H1 (cell line): ENCODE measurements at regions not wholly inside any gene's neighbourhood (a gene's known extent, or its start where the extent isn't known, plus 50 kb on each side); places are given as distances from the start of the nearest gene placed in this dataset.

Experiments
- CTCF ChIA-PET: fragments of 300-600 bp; sonication (Branson Sonifier 250); formaldehyde crosslinking; loops from one replicate; lab custom pipeline; 2021; ENCODE audit not compliant: partially characterized antibody; lab: Charles Lee
- POLR2A ChIA-PET: fragments of 300-600 bp; sonication (Branson Sonifier 250); formaldehyde crosslinking; loops from one replicate; lab custom pipeline; 2021; ENCODE audit warnings: inconsistent platforms; ENCODE audit not compliant: partially characterized antibody; lab: Charles Lee
- DNase-seq, 2 experiments: peaks; one replicate each; pipeline versions ENCODE4 v3.0.0 to v3.0.0-alpha.2; 2010 to 2022; ENCODE audit warnings: low spot score in 2 of 2, low read depth in 1 of 2, mixed read lengths in 1 of 2
- FAIRE-seq: peaks from 2 replicates; lab custom pipeline; 2011; peaks lifted over from hg19 to GRCh38; lab: Jason Lieb, UNC
- H2AFZ ChIP-seq: 2 replicates; pipeline ENCODE4 v1.8.1; 2012; ENCODE audit warnings: low read length, inconsistent platforms
- H2AK5ac ChIP-seq: 2 replicates; pipeline ENCODE4 v1.6.1; 2013; ENCODE audit warnings: low read depth, low read length
- H2BK120ac ChIP-seq: replicated peaks from 2 replicates; pipeline ENCODE3; 2013; ENCODE audit warnings: low read depth, low read length, inconsistent platforms
- H2BK12ac ChIP-seq: 2 replicates; pipeline ENCODE4 v1.6.1; 2013; ENCODE audit warnings: low read depth, low read length
- H2BK15ac ChIP-seq: 2 replicates; pipeline ENCODE4 v1.6.1; 2013; ENCODE audit warnings: low read length
- H2BK20ac ChIP-seq: 2 replicates; pipeline ENCODE4 v1.6.1; 2013; ENCODE audit warnings: low read length
- H2BK5ac ChIP-seq: 2 replicates; pipeline ENCODE4 v1.6.1; 2013; ENCODE audit warnings: low read depth, low read length
- H3K14ac ChIP-seq: 2 replicates; pipeline ENCODE4 v1.6.1; 2013; ENCODE audit warnings: inconsistent platforms; ENCODE audit not compliant: insufficient read length
- H3K18ac ChIP-seq: 2 replicates; pipeline ENCODE4 v1.6.1; 2013; ENCODE audit warnings: low read length; ENCODE audit errors: extremely low read depth
- H3K23ac ChIP-seq: 2 replicates; pipeline ENCODE4 v1.6.1; 2013; ENCODE audit warnings: inconsistent platforms; ENCODE audit not compliant: insufficient read length
- H3K23me2 ChIP-seq: 2 replicates; pipeline ENCODE4 v1.6.1; 2013; ENCODE audit warnings: low read depth, low read length
- H3K27ac ChIP-seq: 2 replicates; pipeline ENCODE4 v1.6.1; 2011; ENCODE audit warnings: low read depth, low read length, inconsistent platforms
- H3K27me3 ChIP-seq, 4 experiments: replicated peaks in 1 of 4; 1 replicate in 1 of 4; 2 replicates in 3 of 4; pipeline versions ENCODE4 v1.6.1 to v1.8.1; 2011 to 2013; ENCODE audit warnings: low read length in 3 of 4, mild to moderate bottlenecking in 3 of 4, inconsistent platforms in 2 of 4, mixed read lengths in 2 of 4, moderate library complexity in 1 of 4; ENCODE audit not compliant: control insufficient read depth in 3 of 4, insufficient read depth in 3 of 4; ENCODE audit errors: extremely low read depth in 1 of 4
- H3K36me3 ChIP-seq, 4 experiments: 2 replicates each; pipeline versions ENCODE4 v1.6.1 to v1.8.1; 2011 to 2013; ENCODE audit warnings: mild to moderate bottlenecking in 4 of 4, low read length in 3 of 4, moderate library complexity in 2 of 4, control low read depth in 1 of 4, inconsistent platforms in 1 of 4; ENCODE audit not compliant: insufficient read depth in 4 of 4, control insufficient read depth in 2 of 4
- H3K4ac ChIP-seq: replicated peaks from 2 replicates; pipeline ENCODE3; 2013; ENCODE audit warnings: low read length, low read depth, mixed read lengths, inconsistent platforms; ENCODE audit not compliant: insufficient read length
- H3K4me1 ChIP-seq, 4 experiments: replicated peaks in 1 of 4; 1 replicate in 1 of 4; 2 replicates in 3 of 4; pipeline versions ENCODE4 v1.6.1 to v1.8.1; 2011 to 2013; ENCODE audit warnings: low read length in 3 of 4, inconsistent platforms in 2 of 4, mixed read lengths in 1 of 4; ENCODE audit not compliant: insufficient read depth in 4 of 4, control insufficient read depth in 3 of 4
- H3K4me2 ChIP-seq, 2 experiments: 2 replicates each; pipeline versions ENCODE4 v1.6.1 to v1.8.1; 2011 to 2013; ENCODE audit warnings: low read depth in 2 of 2, low read length in 2 of 2, control low read depth in 1 of 2, inconsistent platforms in 1 of 2, mild to moderate bottlenecking in 1 of 2; ENCODE audit not compliant: insufficient read depth in 1 of 2
- H3K4me3 ChIP-seq, 4 experiments: fragments of 200-600, 300-600 bp in 1 of 4; sonication (generic), shearing (Covaris generic), sonication (Bioruptor Twin) in 1 of 4; 2 replicates each; pipeline versions ENCODE4 v1.5.1 to v1.8.1; 2011 to 2016; ENCODE audit warnings: low read length in 4 of 4, low read depth in 3 of 4, control low read depth in 2 of 4, inconsistent platforms in 2 of 4, mild to moderate bottlenecking in 2 of 4, mixed read lengths in 1 of 4, moderate library complexity in 1 of 4; ENCODE audit not compliant: insufficient read depth in 2 of 4; ENCODE audit errors: extremely low read depth in 1 of 4
- H3K56ac ChIP-seq: replicated peaks from 2 replicates; pipeline ENCODE3; 2013; ENCODE audit warnings: low read depth, mild to moderate bottlenecking, mixed read lengths, low read length, inconsistent platforms; ENCODE audit not compliant: insufficient read length
- H3K79me1 ChIP-seq: 2 replicates; pipeline ENCODE4 v1.6.1; 2013; ENCODE audit warnings: low read depth, low read length, control low read depth
- H3K79me2 ChIP-seq, 2 experiments: 2 replicates each; pipeline versions ENCODE4 v1.6.1 to v1.8.1; 2012 to 2013; ENCODE audit warnings: low read length in 2 of 2, mild to moderate bottlenecking in 2 of 2, inconsistent platforms in 1 of 2; ENCODE audit not compliant: insufficient read depth in 2 of 2, control insufficient read depth in 1 of 2
- H3K9ac ChIP-seq, 4 experiments: replicated peaks in 1 of 4; 1 replicate in 1 of 4; 2 replicates in 3 of 4; pipeline versions ENCODE4 v1.6.1 to v1.8.1; 2011 to 2013; ENCODE audit warnings: low read depth in 3 of 4, low read length in 3 of 4, control low read depth in 2 of 4, mild to moderate bottlenecking in 2 of 4, moderate library complexity in 2 of 4, inconsistent platforms in 1 of 4; ENCODE audit errors: extremely low read depth in 1 of 4
- H3K9me3 ChIP-seq, 2 experiments: 2 replicates each; pipeline versions ENCODE4 v1.6.1 to v1.8.1; 2012 to 2013; ENCODE audit warnings: mild to moderate bottlenecking in 2 of 2, moderate library complexity in 2 of 2, control low read depth in 1 of 2, inconsistent platforms in 1 of 2, low read depth in 1 of 2, low read length in 1 of 2, mixed read lengths in 1 of 2; ENCODE audit not compliant: insufficient read depth in 2 of 2
- H4K20me1 ChIP-seq, 2 experiments: replicated peaks in 1 of 2; 2 replicates each; pipeline versions ENCODE3 to v1.8.1; 2011 to 2013; ENCODE audit warnings: inconsistent platforms in 2 of 2, low read length in 2 of 2, mild to moderate bottlenecking in 1 of 2; ENCODE audit not compliant: insufficient read depth in 2 of 2, control insufficient read depth in 1 of 2
- H4K5ac ChIP-seq: 2 replicates; pipeline ENCODE4 v1.6.1; 2013; ENCODE audit warnings: low read length, low read depth, mixed read lengths, inconsistent platforms; ENCODE audit not compliant: insufficient read length
- H4K8ac ChIP-seq: 2 replicates; pipeline ENCODE4 v1.8.0; 2013; ENCODE audit warnings: mild to moderate bottlenecking, moderate library complexity, low read length, inconsistent platforms; ENCODE audit not compliant: insufficient read depth; ENCODE audit errors: extremely low read depth
- H4K91ac ChIP-seq: replicated peaks from 2 replicates; pipeline ENCODE3; 2013; ENCODE audit warnings: low read length, mixed read lengths, inconsistent platforms; ENCODE audit not compliant: insufficient read length
- ATF3 ChIP-seq: IDR thresholded peaks from 2 replicates; pipeline ENCODE4 v1.6.1; 2011; ENCODE audit warnings: low read depth, mild to moderate bottlenecking, low read length; ENCODE audit not compliant: insufficient read depth
- HDAC2 ChIP-seq, 2 experiments: fragments of 300-600 bp in 1 of 2; sonication (generic) in 1 of 2; IDR thresholded peaks; 2 replicates each; pipeline ENCODE4 v1.6.1; 2011 to 2012; ENCODE audit warnings: low read depth in 2 of 2, low read length in 2 of 2, mild to moderate bottlenecking in 2 of 2, moderate library complexity in 2 of 2, borderline replicate concordance in 1 of 2, inconsistent platforms in 1 of 2
- SAP30 ChIP-seq: fragments of 300-600 bp; sonication (generic); IDR thresholded peaks from 2 replicates; pipeline ENCODE4 v1.7.1; 2012; ENCODE audit warnings: low read length, moderate library complexity, mild to moderate bottlenecking, inconsistent platforms; ENCODE audit not compliant: insufficient read depth, insufficient replicate concordance
- SIX5 ChIP-seq: IDR thresholded peaks from 2 replicates; pipeline ENCODE4 v1.6.1; 2011; ENCODE audit warnings: mild to moderate bottlenecking, low read depth, low read length
- TAF7 ChIP-seq: optimal IDR thresholded peaks from 2 replicates; pipeline ENCODE3; 2011; ENCODE audit warnings: low read depth, mild to moderate bottlenecking, inconsistent platforms, low read length, moderate library complexity, borderline replicate concordance
- TCF12 ChIP-seq: IDR thresholded peaks from 2 replicates; pipeline ENCODE4 v1.6.1; 2011; ENCODE audit warnings: low read depth, mild to moderate bottlenecking, low read length
- WGBS, 2 experiments: shearing (Covaris generic) in 1 of 2; methylation state at CpG; one replicate each; pipeline versions ENCODE4 v1.1.6 to v1.1.7; 2013 to 2015; ENCODE audit warnings: low lambda C conversion rate in 2 of 2, mixed read lengths in 2 of 2, inconsistent platforms in 1 of 2, low coverage in 1 of 2, missing lambda C conversion rate in 1 of 2; ENCODE audit not compliant: insufficient replicate concordance in 2 of 2, insufficient coverage in 1 of 2, insufficient read length in 1 of 2; ENCODE audit errors: extremely low coverage in 1 of 2, missing lambda C conversion rate in 1 of 2; 5-methylcytosine and 5-hydroxymethylcytosine counted together

- H3K79me1 ChIP-seq: no peaks in the 10 kb centered on the region
- H4K8ac ChIP-seq: no peak overlapping the region
- H4K20me1 ChIP-seq: no peaks in the 10 kb centered on the region
- no peak overlapping the region for H3K56ac ChIP-seq
- no peak overlapping the region for H2BK15ac ChIP-seq
- no peak overlapping the region for H2BK120ac ChIP-seq
- ChIA-PET CTCF (interaction anchor here (1.0 kb wide), 1 partner anchor 23 kb away, joined by 4 read pairs; no protein-coding TSS in a partner anchor), POLR2A (no interaction called here)
- H4K5ac ChIP-seq: no peak overlapping the region
- TF ChIP-seq SAP30 (no peak), TAF7 (no peak), TCF12 (no peak), SIX5 (no peak), ATF3 (no peak), HDAC2 (IDR thresholded peaks at IDR 0.05; ENCODE audit: borderline replicate concordance in 1 of 2, low read depth in 2 of 2, low read length in 2 of 2) (no peak)
- no peaks in the 10 kb centered on the region for H3K23me2 ChIP-seq
- no peaks in the 10 kb centered on the region for H3K4me1 ChIP-seq
- no peak overlapping the region for H2BK5ac ChIP-seq
- H3K9me3 ChIP-seq: peaks cover 0 to 4% of the 10 kb centered on the region in 2 experiments; a peak in 2 of 4 replicates
- 94% methylated on average over 1 of the region's 1 CpG; no CpG with 5 or more reads in 1 of the 2 experiments for WGBS, 2 experiments
- H3K4me2 ChIP-seq: no peak overlapping the region
- no peak for FAIRE-seq
- no peak overlapping the region for H3K27ac ChIP-seq
- H3K9ac ChIP-seq: no peak overlapping the region
- no peaks in the 10 kb centered on the region for H3K36me3 ChIP-seq
- no peak for DNase-seq
- H2BK12ac ChIP-seq: no peak overlapping the region
- no peak overlapping the region for H2AK5ac ChIP-seq
- H3K14ac ChIP-seq: no peak overlapping the region
- H3K4me3 ChIP-seq: no peak overlapping the region
- no peak overlapping the region for H2AFZ ChIP-seq
- H3K18ac ChIP-seq: no peak overlapping the region
- H3K4ac ChIP-seq: no peak overlapping the region
- H4K91ac ChIP-seq: no peak overlapping the region
- H3K79me2 ChIP-seq: no peaks in the 10 kb centered on the region
- H3K23ac ChIP-seq: no peak overlapping the region
- no peak overlapping the region for H2BK20ac ChIP-seq
- H3K27me3 ChIP-seq: no peaks in the 10 kb centered on the region
These were observed 310.4 kb downstream of the SPRY1 start for GRCh38 chr4:123706973-123707372.
